ENCODE measurements at regions not wholly inside any gene's neighbourhood (a gene's known extent, or its start where the extent isn't known, plus 50 kb on each side); places are given as distances from the start of the nearest gene placed in this dataset.

DNA sequence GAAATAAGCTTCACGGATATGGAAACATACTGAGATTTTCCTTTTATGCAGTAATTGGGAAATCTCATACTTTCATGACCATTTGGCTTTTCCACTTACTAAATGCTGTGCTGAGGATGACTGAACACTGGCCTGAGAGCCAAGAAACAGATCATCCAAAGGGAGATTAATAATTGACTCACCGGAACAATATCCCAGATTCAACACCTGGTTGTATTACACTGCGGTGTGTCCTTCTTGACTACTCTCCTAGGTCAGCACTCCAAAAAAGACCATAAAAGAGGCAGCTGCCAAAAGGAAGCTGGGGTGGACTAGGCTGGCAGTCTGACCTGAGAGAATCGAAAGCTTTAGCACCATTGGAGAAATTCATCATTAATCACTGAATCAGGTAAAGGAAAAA lies 469.1 kb downstream of the CBLN2 start:
- no peak for DNase-seq (ENCODE audit: low read depth)

GRCh38 chr18:72063001-72063400 lies 481.1 kb downstream of the CBLN2 start:
- DNase-seq (ENCODE audit: low read depth), result no peak

DNA sequence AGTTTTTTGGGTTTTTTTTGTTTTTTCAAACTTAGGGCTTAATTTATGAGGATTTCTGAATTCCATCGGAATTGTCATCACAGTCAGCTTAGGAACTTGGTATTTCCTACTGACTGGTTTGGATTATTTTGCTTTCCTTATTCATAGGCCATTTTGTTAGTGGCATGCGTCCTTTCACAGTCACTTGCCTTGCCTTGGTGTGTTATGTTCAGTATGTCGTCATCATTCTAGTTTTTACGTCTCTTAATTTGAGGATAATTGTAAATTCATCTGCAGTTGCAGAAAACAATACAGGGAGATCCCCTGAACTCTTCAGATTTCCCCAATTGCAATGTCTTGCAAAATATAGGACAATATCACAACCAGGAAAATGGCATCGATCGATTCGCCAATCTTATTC lies 485.3 kb downstream of the CBLN2 start:
- DNase-seq (ENCODE audit: low read depth), result no peak

DNA sequence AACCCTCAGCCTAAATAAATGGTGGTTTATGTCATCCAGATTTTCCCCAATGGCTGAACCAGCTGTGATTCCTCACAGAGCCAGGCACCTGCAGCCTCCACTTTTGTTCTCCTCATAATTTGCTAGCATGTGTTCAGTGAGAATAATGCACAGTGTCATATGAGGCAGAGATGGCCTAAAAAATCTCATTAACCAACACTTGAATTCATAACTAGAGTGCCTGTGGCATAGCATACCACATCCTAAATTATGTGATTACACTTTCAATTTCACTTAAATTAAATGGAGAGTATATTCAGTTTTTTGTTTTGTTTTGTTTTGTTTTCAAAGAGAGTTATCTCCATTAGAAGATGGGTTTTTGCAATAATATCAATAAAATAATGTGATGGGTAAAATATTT lies 488.0 kb downstream of the CBLN2 start:
- DNase-seq (ENCODE audit: low read depth), result no peak

- no peak for DNase-seq (ENCODE audit: low read depth)
These were observed 502.7 kb downstream of the CBLN2 start for GRCh38 chr18:72041313-72042032.

- no peak for DNase-seq (ENCODE audit: low read depth)
These were observed 530.7 kb downstream of the CBLN2 start for GRCh38 chr18:72013427-72013850.

- DNase-seq (ENCODE audit: low read depth), result no peak
These were observed 545.5 kb downstream of the CBLN2 start for GRCh38 chr18:71998547-71999097.

GRCh38 chr18:71995904-71996465 lies 548.2 kb downstream of the CBLN2 start:
- DNase-seq (ENCODE audit: low read depth), result no peak

- DNase-seq (ENCODE audit: low read depth), result no peak
These were observed 549.9 kb downstream of the CBLN2 start for GRCh38 chr18:71994273-71994672.

DNA sequence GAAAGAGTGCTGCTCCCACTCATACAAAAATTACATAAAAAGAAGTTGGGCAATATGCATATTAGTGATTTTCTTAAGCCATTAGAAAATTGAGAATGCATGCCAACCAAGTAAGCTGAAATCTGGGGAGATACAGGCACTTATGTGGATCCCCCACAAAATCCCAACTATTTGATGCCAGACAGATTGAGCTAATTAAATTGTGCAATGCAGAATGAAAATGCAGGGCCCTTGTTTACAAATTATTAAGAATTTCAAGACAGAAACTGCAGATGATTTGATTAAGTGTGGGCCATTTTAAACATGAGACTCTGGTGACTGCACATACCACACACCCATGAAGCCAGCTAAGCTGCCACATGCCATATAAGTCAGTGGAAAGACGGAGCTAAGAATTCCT lies 554.5 kb downstream of the CBLN2 start:
- DNase-seq (ENCODE audit: low read depth), result no peak

DNA sequence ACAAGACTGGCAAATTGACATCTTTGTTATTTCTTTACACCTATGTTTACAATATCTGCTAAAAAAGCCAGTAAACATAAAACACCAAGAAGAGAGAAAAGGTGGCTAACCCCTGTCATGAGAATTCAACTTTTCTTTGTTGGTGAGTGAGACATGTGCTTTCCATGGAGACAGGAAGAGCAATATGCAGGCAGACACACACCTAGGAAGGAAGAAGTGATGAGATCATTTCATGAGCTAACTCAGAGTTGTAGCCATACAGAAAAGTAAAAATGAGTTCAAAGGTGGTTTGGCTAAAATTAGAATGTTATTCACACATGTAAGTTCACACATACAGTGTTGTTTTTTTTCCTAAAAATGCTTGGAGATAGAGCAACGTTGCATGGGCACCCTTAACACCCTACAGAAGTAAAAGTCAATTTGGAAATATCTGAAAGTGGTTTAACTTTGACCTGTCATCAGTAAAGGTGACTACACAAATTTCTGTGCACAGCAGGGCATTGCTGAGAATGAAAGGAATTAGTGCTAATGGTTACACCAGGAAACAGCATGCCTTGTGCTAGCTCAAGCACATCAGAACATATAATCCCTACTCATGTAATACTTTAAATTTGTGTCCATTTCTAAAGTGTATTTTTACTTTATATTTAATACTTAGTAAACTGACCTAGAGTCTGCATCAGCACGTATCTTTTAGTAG lies 557.6 kb downstream of the CBLN2 start:
- no peak for DNase-seq (ENCODE audit: low read depth)

DNA sequence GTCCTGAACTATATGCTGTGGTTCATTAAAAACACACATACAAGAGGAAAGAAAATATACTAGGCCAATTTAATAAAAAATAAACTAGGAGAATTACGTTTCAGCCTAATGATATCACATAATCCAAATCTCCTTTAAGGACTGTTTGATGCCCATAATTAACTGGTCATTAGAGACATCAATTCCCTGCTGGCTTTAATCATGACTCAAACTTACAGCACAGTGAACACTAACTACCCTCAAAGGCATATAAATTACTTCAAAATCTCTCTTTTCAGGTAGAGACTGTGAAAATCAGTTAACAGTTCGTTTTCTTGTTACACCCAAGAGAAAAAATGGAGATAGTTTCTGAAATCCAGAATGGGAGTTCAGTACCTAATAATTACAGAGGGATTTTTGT lies 567.4 kb downstream of the CBLN2 start:
- no peak for DNase-seq (ENCODE audit: low read depth)

- no peak for DNase-seq (ENCODE audit: low read depth)
These were observed 577.4 kb downstream of the CBLN2 start for GRCh38 chr18:71966791-71967190.

DNA sequence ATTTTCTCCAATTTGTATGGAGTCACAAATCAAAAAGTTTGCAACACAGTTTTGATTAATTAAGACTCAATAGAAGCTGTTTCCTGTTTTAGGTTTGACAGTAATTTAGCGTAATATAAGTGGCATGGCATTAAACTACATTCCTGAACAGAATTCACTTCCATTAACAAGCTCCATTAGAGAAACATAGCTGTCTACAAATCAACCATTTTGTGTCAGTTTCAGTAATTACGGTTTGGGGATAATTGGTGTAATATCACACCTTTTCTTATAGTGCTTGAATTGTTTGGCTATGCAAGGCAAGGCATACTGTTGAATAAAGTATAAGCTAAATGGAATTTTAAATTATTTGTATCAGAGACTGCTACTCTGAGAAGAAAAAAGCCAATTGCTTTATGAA lies 585.5 kb downstream of the CBLN2 start:
- DNase-seq (ENCODE audit: low read depth), result no peak

DNA sequence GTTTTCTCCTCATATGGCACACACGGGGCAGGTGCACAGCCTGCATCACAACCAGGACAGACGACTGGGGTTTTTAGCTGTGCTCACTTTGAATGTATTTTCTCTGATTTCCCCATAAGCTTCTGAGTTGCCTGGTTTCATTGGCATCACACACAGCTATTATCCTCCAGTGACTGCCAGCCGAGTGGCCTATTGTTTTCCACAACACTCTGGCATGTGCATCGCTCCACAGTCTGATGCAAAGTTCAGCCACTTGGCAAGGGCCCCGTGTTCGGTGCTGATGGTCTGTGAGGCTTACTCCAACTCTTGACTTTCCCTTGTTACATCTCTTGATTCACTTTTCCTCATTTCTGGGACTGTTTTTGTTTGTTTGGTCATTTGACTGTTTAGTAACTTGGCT lies 593.1 kb downstream of the CBLN2 start:
- DNase-seq (ENCODE audit: low read depth), result no peak

DNA sequence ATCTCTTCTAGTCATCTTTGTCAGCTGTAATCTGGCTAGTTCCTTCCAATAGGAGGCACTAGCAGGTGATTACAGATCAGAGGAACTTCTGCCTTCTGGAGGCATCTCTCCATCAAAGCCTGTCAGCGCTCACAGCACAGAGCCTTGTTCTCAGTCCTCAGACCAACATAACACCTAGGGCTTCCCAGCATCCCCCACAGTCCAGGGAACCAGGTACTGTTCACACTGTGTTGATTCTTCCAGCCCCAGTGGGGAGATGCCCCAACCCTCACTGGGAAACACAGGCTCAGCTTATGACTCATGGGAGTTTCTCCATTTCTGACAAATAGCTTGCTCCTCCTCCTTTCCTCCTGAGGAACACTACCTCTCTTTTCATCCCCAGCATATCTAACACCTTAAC lies 601.7 kb downstream of the CBLN2 start:
- DNase-seq (ENCODE audit: low read depth), result no peak

GRCh38 chr18:71939483-71939882 lies 604.7 kb downstream of the CBLN2 start:
- DNase-seq (ENCODE audit: low read depth), result no peak

DNA sequence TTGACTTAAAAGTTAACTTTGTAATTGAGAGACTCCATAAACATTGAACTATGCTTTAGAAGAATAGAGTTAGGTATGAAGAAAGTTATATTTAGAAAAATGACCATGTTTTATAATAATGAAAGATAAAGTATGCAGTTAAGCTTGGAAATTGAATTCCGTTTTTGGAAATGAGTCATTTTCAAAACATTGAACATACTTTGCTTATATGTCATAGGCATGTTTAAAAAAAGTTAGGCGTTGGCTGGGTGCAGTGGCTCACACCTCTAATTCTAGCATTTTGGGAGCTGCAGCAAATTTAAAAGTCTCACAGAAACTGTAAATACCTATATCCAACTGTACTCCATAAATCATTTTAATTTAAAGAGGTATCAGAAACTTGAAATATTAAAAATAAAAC lies 607.4 kb downstream of the CBLN2 start:
- no peak for DNase-seq (ENCODE audit: low read depth)

GRCh38 chr18:71919211-71919610 lies 624.9 kb downstream of the CBLN2 start:
- DNase-seq (ENCODE audit: low read depth), result no peak

- no peak for DNase-seq (ENCODE audit: low read depth)
These were observed 630.5 kb downstream of the CBLN2 start for GRCh38 chr18:71913641-71914040.

DNA sequence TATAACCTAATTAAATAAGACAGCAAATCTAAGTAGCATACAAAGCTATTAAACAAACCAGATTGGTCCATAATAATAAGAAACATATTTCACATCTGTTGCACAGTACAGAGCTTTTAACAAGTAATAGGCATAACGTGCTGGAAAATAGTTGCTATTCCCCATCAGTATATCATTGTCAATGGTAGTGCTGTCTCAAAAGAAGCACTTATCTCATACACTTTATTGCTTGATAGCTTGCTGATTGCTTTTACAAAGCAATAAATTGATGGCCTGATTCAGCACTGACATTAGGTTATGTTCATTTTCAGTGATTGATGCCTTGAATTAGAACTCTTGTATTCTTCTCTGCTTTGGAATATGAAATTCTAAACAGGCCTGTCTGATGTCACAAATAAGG lies 641.7 kb downstream of the CBLN2 start:
- DNase-seq (ENCODE audit: low read depth), result no peak

GRCh38 chr18:71899707-71900472 lies 644.3 kb downstream of the CBLN2 start:
- no peak for DNase-seq (ENCODE audit: low read depth)
